K562 (cell line): ENCODE measurements at regions not wholly inside any gene's neighbourhood (a gene's known extent, or its start where the extent isn't known, plus 50 kb on each side); places are given as distances from the start of the nearest gene placed in this dataset.

Source experiments
- ATAC-seq: fragments of 200-7000 bp; cut with Tn5 transposase; 3 replicates; pipeline ENCODE4 v1.9.1; 2020; ENCODE audit warnings: moderate library complexity
- BruUV-seq: library from RNA; stranded (reverse); fragments of 400-500 nt; replicated peaks from 2 replicates; lab custom pipeline; 2021; lab: Mats Ljungman, UMichigan
- CTCF ChIA-PET: fragments of 300-600 bp; formaldehyde crosslinking; extraction: SDS; loops from one replicate; lab custom pipeline; 2021; ENCODE audit warnings: low intra/inter-chr PET ratio; lab: Yijun Ruan, JAX
- POLR2A ChIA-PET: fragments of 300-600, 350-650 bp; sonication (Branson Sonifier 250); formaldehyde crosslinking; extraction: SDS; loops from one replicate; lab custom pipeline; 2021; ENCODE audit warnings: antibody characterized with exemption, inconsistent platforms; lab: Yijun Ruan, JAX
- DNase-seq, 4 experiments: peaks; one replicate each; pipeline versions ENCODE4 v3.0.0 to v3.0.0-alpha.2; 2011 to 2018; ENCODE audit warnings: low spot score in 3 of 4, mixed read lengths in 3 of 4; ENCODE audit errors: extremely low read depth in 1 of 4
- FAIRE-seq: peaks from 2 replicates; lab custom pipeline; 2011; peaks lifted over from hg19 to GRCh38; lab: Jason Lieb, UNC
- H2AFZ ChIP-seq: 2 replicates; pipeline ENCODE4 v1.6.0; 2011; ENCODE audit warnings: low read depth, low read length, control low read depth, inconsistent platforms
- H3K27ac ChIP-seq: fragments of 200-600 bp; 3 replicates; pipeline ENCODE4 v1.8.0; 2011; ENCODE audit warnings: low read depth, mild to moderate bottlenecking, control low read depth, inconsistent platforms, low read length, moderate library complexity, mixed read lengths; ENCODE audit errors: extremely low read depth
- H3K27me3 ChIP-seq, 2 experiments: fragments of 300-600 bp in 1 of 2; 2 replicates in 1 of 2; 3 replicates in 1 of 2; pipeline versions ENCODE4 v1.6.0 to v1.8.0; 2011; ENCODE audit warnings: inconsistent platforms in 2 of 2, low read length in 2 of 2, mild to moderate bottlenecking in 1 of 2, mixed read lengths in 1 of 2, moderate library complexity in 1 of 2; ENCODE audit not compliant: control insufficient read depth in 2 of 2, insufficient read depth in 2 of 2
- H3K36me3 ChIP-seq: fragments of 300-600 bp; 3 replicates; pipeline ENCODE4 v1.8.0; 2011; ENCODE audit warnings: mild to moderate bottlenecking, low read length, inconsistent platforms; ENCODE audit not compliant: control insufficient read depth, insufficient read depth
- H3K4me1 ChIP-seq, 2 experiments: fragments of 200-600 bp in 1 of 2; replicated peaks in 1 of 2; 2 replicates in 1 of 2; 3 replicates in 1 of 2; pipeline versions ENCODE4 v1.5.1 to v1.8.0; 2011; ENCODE audit warnings: inconsistent platforms in 2 of 2, low read length in 2 of 2, mild to moderate bottlenecking in 1 of 2, mixed read lengths in 1 of 2, moderate library complexity in 1 of 2; ENCODE audit not compliant: control insufficient read depth in 2 of 2, insufficient read depth in 2 of 2
- H3K4me2 ChIP-seq: 2 replicates; pipeline ENCODE4 v1.6.1; 2011; ENCODE audit warnings: low read length, control low read depth, inconsistent platforms, mixed read lengths; ENCODE audit not compliant: insufficient read depth
- H3K4me3 ChIP-seq: fragments of 200-600 bp; sonication (generic), shearing (Covaris generic); 2 replicates; pipeline ENCODE4 v1.5.1; 2016; ENCODE audit warnings: control low read depth, inconsistent platforms
- H3K79me2 ChIP-seq: fragments of 200-600 bp; 3 replicates; pipeline ENCODE4 v1.8.0; 2011; ENCODE audit warnings: low read length, inconsistent platforms; ENCODE audit not compliant: control insufficient read depth, insufficient read depth
- H3K9ac ChIP-seq, 2 experiments: 2 replicates each; pipeline versions ENCODE4 v1.6.0 to v1.6.1; 2011; ENCODE audit warnings: low read depth in 2 of 2, low read length in 2 of 2, control low read depth in 1 of 2, inconsistent platforms in 1 of 2, mild to moderate bottlenecking in 1 of 2, mixed read lengths in 1 of 2; ENCODE audit not compliant: insufficient read depth in 1 of 2
- H3K9me1 ChIP-seq: one replicate; pipeline ENCODE4 v1.6.0; 2011; ENCODE audit warnings: inconsistent platforms, mild to moderate bottlenecking, low read length, moderate library complexity; ENCODE audit not compliant: control insufficient read depth, insufficient read depth
- H3K9me3 ChIP-seq: replicated peaks from 2 replicates; pipeline ENCODE4 v1.5.1; 2011; ENCODE audit warnings: low read depth, low read length, inconsistent platforms; ENCODE audit not compliant: control insufficient read depth, insufficient read depth
- H4K20me1 ChIP-seq: replicated peaks from 2 replicates; pipeline ENCODE4 v1.6.1; 2011; ENCODE audit warnings: low read length, inconsistent platforms, mixed read lengths; ENCODE audit not compliant: control insufficient read depth, insufficient read depth
- ATF7 ChIP-seq: fragments of 450-650 bp; IDR thresholded peaks from 2 replicates; pipeline ENCODE4 v1.7.1; 2014; ENCODE audit warnings: mild to moderate bottlenecking, moderate library complexity
- BCOR ChIP-seq: fragments of 450-650 bp; IDR thresholded peaks from 2 replicates; pipeline ENCODE4 v1.6.1; 2016
- EGR1 ChIP-seq: fragments of 450-650 bp; conservative IDR thresholded peaks from 2 replicates; pipeline ENCODE4 v1.6.1; 2017; ENCODE audit warnings: mild to moderate bottlenecking
- ELF4 ChIP-seq: fragments of 450-650 bp; formaldehyde crosslinking; IDR thresholded peaks from 2 replicates; pipeline ENCODE4 v1.4.0; 2022; ENCODE audit warnings: missing genetic modification characterization
- MBD2 ChIP-seq: sonication (generic); IDR thresholded peaks from 2 replicates; pipeline ENCODE4 v1.6.1; 2016; ENCODE audit warnings: low read depth, borderline replicate concordance
- NFYB ChIP-seq: IDR thresholded peaks from 2 replicates; pipeline ENCODE4 v1.6.1; 2011; ENCODE audit warnings: mild to moderate bottlenecking, moderate library complexity; ENCODE audit not compliant: insufficient read length; ENCODE audit errors: extremely low read depth
- TCF7L2 ChIP-seq: fragments of 150-350 bp; IDR thresholded peaks from 2 replicates; pipeline ENCODE4 v1.6.1; 2016; ENCODE audit warnings: low read depth, mild to moderate bottlenecking, low read length, moderate library complexity
- ZNF140 ChIP-seq: fragments of 250-450 bp; sonication (Bioruptor Pico); IDR thresholded peaks from 2 replicates; pipeline ENCODE4 v1.8.0; 2021; ENCODE audit warnings: moderate library complexity, mild to moderate bottlenecking, inconsistent platforms
- ZNF239 ChIP-seq: fragments of 250-450 bp; sonication (Bioruptor Pico); IDR thresholded peaks from 2 replicates; pipeline ENCODE4 v1.4.0; 2020; ENCODE audit warnings: mild to moderate bottlenecking
- ZNF589 ChIP-seq: fragments of 200-800 bp; sonication (Bioruptor generic); IDR thresholded peaks from 2 replicates; pipeline ENCODE4 v1.6.1; 2016; ENCODE audit warnings: low read depth, missing genetic modification characterization, missing compliant biosample characterization
- ZNF778 ChIP-seq: fragments of 450-650 bp; formaldehyde crosslinking; IDR thresholded peaks from 2 replicates; pipeline ENCODE4 v1.4.0; 2020; ENCODE audit warnings: mild to moderate bottlenecking, moderate library complexity
- WGBS: fragments of 100-300 bp; shearing (Covaris generic); methylation state at CpG from one replicate; pipeline ENCODE4 v1.1.6; 2016; ENCODE audit warnings: low coverage, mixed read lengths; ENCODE audit not compliant: insufficient coverage; ENCODE audit errors: missing lambda C conversion rate; 5-methylcytosine and 5-hydroxymethylcytosine counted together
- in situ Hi-C: fragments of 300-500 bp; cut with MboI; formaldehyde crosslinking; loops from 4 replicates; pipeline ENCODE4 v1.15.0; 2018; ENCODE audit warnings: inconsistent platforms, mixed read lengths
- intact Hi-C: fragments of 100-400 bp; cut with micrococcal nuclease; formaldehyde crosslinking; loops from 2 replicates; pipeline ENCODE4 v1.14.2; 2022
- TF ChIP-seq, protein P1 (sequence below): fragments of 250-450 bp; sonication (Bioruptor Pico); IDR thresholded peaks from 2 replicates; pipeline ENCODE4 v1.5.0; 2021; ENCODE audit warnings: mild to moderate bottlenecking, moderate library complexity
- TF ChIP-seq, protein P2 (sequence below): fragments of 450-650 bp; conservative IDR thresholded peaks from 2 replicates; pipeline ENCODE4 v1.6.1; 2016; ENCODE audit warnings: missing genetic modification characterization, low read depth, mild to moderate bottlenecking, control low read depth, missing compliant biosample characterization
- TF ChIP-seq, protein P3 (sequence below): fragments of 450-650 bp; IDR thresholded peaks from 2 replicates; pipeline ENCODE4 v1.6.1; 2014; ENCODE audit warnings: low read depth, mild to moderate bottlenecking, moderate library complexity, borderline replicate concordance
- TF ChIP-seq, protein P4 (sequence below): sonication (generic); formaldehyde crosslinking; IDR thresholded peaks from 2 replicates; pipeline ENCODE4 v1.8.0; 2022; ENCODE audit warnings: mild to moderate bottlenecking, missing genetic modification reagents
- TF ChIP-seq, protein P5 (sequence below), 2 experiments: fragments of 450-650 bp; conservative IDR thresholded peaks; 2 replicates each; pipeline ENCODE4 v1.6.1; 2017; ENCODE audit warnings: mild to moderate bottlenecking in 2 of 2, moderate library complexity in 2 of 2

DNA sequence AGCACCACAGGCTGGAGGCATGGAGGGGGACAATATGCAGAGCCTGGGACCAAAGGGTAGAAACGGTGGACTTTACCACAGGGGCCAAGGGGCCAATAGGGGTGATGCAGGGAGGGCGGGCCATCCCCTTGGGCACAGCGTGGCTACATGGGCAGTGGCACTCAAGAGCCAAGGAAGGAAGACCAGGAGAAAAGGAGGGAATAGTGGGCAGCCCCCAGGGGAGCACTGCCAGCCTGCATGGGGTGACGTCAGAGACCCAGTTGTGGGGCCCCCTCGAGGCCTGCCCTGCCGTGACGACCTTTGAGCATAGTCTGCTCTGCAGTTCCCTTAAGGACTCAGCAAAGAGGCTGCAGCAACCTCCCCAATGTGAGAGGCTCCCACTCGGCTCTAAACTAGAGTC lies 95.5 kb upstream of the TMPRSS2 start:
- intact Hi-C loops (no loop called here), in situ Hi-C loops (no loop called here)
- Histone ChIP-seq H3K9me1 (no peaks in the 10 kb centered on the region), H4K20me1 (no peaks in the 10 kb centered on the region; the same call in none of the 2 replicates), H3K9me3 (no peaks in the 10 kb centered on the region), H3K27me3 (peaks cover 14 to 37% of the 10 kb centered on the region in 2 experiments; a peak in 4 of 5 replicates), H3K36me3 (no peaks in the 10 kb centered on the region), H2AFZ (no peak overlapping the region), H3K4me1 (peaks cover 0 to 4% of the 10 kb centered on the region in 2 experiments; a peak in 1 of 5 replicates), H3K4me2 (no peak overlapping the region), H3K79me2 (no peaks in the 10 kb centered on the region), H3K9ac (no peak overlapping the region), H3K4me3 (no peak overlapping the region), H3K27ac (no peak overlapping the region)
- ChIA-PET POLR2A (no interaction called here), CTCF (no interaction called here)
- 0% methylated on average over 6 of the region's 8 CpGs for WGBS
- FAIRE-seq (no peak), DNase-seq (no peak), ATAC-seq (no peak)
- BruUV-seq = no TSS peak
- TF ChIP-seq ELF4 (CRISPR knock-in tag) (no peak), EGR1 (no peak), ZNF589 (CRISPR knock-in tag) (no peak), ZNF239 (CRISPR knock-in tag) (no peak), TCF7L2 (no peak), MBD2 (no peak), NFYB (no peak), BCOR (no peak), ZNF778 (CRISPR knock-in tag) (no peak), ZNF140 (CRISPR knock-in tag) (no peak), ATF7 (no peak)
- TF ChIP-seq, protein P1, sequence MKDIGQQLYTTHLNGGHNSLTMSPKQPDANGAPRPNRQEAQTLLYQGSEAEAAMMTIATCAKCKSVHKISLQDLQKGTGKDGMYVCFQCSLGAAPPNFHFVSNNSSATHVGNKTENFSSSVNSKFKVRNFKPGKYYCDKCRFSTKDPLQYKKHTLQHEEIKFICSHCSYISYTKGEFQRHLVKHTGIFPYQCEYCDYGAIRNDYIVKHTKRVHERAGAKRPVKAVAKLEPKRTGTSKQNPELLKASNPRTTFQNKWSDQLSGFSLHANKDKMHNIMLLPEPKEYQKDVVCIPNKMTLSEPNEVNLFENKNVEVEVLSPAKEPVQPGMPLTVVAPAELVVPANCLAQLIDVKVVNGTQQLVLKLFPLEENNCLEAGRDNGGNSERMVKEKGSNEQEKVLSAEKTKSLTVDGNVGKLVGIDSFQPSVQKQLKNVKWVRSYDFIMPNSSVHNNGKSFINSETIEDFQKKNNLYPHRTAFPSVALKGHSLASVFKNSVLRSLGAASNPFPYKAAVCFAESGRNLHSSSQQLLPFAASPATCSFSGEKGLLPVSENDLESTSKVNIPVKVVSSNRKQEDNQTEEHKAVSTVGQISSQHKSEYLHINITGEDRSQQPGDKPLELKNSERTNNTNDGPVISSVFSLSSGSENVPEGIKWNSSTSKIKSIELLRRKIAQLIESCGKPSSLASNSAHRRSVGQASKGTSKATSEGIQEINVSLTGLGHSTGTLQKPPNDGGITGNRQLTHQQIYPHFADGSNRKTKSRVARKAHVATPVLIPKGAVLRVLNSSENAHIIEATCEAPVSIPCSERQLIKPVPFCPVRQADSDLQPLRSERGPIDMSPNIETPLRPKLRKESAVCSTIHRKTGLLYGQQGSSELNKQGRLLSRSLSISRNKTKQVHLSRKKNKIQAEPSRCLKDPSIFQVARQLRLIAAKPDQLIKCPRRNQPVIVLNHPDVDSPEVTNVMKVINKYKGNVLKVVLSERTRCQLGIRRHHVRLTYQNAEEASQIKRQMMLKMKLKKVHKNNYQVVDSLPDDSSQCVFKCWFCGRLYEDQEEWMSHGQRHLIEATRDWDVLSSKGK = no peak
- TF ChIP-seq, protein P2, sequence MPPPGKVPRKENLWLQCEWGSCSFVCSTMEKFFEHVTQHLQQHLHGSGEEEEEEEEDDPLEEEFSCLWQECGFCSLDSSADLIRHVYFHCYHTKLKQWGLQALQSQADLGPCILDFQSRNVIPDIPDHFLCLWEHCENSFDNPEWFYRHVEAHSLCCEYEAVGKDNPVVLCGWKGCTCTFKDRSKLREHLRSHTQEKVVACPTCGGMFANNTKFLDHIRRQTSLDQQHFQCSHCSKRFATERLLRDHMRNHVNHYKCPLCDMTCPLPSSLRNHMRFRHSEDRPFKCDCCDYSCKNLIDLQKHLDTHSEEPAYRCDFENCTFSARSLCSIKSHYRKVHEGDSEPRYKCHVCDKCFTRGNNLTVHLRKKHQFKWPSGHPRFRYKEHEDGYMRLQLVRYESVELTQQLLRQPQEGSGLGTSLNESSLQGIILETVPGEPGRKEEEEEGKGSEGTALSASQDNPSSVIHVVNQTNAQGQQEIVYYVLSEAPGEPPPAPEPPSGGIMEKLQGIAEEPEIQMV = no peak
- TF ChIP-seq, protein P3, sequence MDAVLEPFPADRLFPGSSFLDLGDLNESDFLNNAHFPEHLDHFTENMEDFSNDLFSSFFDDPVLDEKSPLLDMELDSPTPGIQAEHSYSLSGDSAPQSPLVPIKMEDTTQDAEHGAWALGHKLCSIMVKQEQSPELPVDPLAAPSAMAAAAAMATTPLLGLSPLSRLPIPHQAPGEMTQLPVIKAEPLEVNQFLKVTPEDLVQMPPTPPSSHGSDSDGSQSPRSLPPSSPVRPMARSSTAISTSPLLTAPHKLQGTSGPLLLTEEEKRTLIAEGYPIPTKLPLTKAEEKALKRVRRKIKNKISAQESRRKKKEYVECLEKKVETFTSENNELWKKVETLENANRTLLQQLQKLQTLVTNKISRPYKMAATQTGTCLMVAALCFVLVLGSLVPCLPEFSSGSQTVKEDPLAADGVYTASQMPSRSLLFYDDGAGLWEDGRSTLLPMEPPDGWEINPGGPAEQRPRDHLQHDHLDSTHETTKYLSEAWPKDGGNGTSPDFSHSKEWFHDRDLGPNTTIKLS = no peak
- TF ChIP-seq, protein P4, sequence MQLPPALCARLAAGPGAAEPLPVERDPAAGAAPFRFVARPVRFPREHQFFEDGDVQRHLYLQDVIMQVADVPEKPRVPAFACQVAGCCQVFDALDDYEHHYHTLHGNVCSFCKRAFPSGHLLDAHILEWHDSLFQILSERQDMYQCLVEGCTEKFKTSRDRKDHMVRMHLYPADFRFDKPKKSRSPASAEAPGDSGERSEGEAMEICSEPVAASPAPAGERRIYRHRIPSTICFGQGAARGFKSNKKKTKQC (CRISPR knock-in tag) = no peak
- TF ChIP-seq, protein P5, sequence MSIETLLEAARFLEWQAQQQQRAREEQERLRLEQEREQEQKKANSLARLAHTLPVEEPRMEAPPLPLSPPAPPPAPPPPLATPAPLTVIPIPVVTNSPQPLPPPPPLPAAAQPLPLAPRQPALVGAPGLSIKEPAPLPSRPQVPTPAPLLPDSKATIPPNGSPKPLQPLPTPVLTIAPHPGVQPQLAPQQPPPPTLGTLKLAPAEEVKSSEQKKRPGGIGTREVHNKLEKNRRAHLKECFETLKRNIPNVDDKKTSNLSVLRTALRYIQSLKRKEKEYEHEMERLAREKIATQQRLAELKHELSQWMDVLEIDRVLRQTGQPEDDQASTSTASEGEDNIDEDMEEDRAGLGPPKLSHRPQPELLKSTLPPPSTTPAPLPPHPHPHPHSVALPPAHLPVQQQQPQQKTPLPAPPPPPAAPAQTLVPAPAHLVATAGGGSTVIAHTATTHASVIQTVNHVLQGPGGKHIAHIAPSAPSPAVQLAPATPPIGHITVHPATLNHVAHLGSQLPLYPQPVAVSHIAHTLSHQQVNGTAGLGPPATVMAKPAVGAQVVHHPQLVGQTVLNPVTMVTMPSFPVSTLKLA (conservative IDR thresholded peaks at IDR 0.05) = no peak
